ENCODE measurements at regions not wholly inside any gene's neighbourhood (a gene's known extent, or its start where the extent isn't known, plus 50 kb on each side); places are given as distances from the start of the nearest gene placed in this dataset.

DNA sequence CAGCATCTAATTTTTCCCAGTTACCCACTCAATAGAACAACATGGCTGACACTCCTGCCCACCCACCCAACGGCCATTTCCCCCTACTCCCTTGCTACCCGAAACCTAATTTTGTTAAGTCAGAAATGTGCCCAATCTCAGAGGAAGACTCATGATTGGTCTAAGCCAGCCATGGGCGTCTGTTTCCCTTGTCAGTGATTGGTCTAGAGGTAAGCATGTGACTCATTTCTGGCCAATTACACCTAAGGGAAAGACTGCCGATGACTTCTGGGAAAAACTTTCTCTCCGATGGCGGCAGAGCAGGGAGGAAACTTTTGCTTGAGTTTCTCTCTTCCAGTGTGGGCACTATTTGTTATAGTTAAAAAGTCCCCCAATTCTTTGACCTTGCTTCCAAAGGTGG is 72.9 kb downstream of the RPLP1 start:
- no peaks in the 10 kb centered on the region for H3K36me3 ChIP-seq (ENCODE audit: insufficient read depth, low read length)
- H3K9me3 ChIP-seq (ENCODE audit: low read length), result no peaks in the 10 kb centered on the region
- no peaks in the 10 kb centered on the region for H3K9me2 ChIP-seq (ENCODE audit: insufficient read depth, low read length)
- no peak overlapping the region for H2AFZ ChIP-seq (ENCODE audit: low read length)
- H3K79me2 ChIP-seq (ENCODE audit: insufficient read depth, low read depth, low read length), result no peaks in the 10 kb centered on the region
- POLR2A ChIA-PET, result no interaction called here
- DNase-seq (ENCODE audit: low spot score), result no peak
- CTCF ChIA-PET (ENCODE audit: unreplicated experiment), result no interaction called here
- TF ChIP-seq CTCF (conservative IDR thresholded peaks at IDR 0.05; ENCODE audit: low read length) (no peak), EZH2phosphoT487 (IDR thresholded peaks at IDR 0.05; ENCODE audit: borderline replicate concordance, low read depth, low read length) (no peak)
- no peaks in the 10 kb centered on the region for H3K4me1 ChIP-seq (ENCODE audit: insufficient read depth, low read length, poor library complexity, severe bottlenecking)
- intact Hi-C loops (cut with micrococcal nuclease; ENCODE audit: unreplicated experiment), result no loop called here
- H3K4me3 ChIP-seq (ENCODE audit: low read depth, low read length, poor library complexity, severe bottlenecking), result no peak overlapping the region
- BruUV-seq (replicated peaks), result no TSS peak
- no peaks in the 10 kb centered on the region for H4K20me1 ChIP-seq (ENCODE audit: insufficient read depth, low read length)
- no peak overlapping the region for H3K4me2 ChIP-seq (ENCODE audit: low read length)
- H3K27ac ChIP-seq (ENCODE audit: low read depth, low read length, poor library complexity, severe bottlenecking), result no peak overlapping the region

DNA sequence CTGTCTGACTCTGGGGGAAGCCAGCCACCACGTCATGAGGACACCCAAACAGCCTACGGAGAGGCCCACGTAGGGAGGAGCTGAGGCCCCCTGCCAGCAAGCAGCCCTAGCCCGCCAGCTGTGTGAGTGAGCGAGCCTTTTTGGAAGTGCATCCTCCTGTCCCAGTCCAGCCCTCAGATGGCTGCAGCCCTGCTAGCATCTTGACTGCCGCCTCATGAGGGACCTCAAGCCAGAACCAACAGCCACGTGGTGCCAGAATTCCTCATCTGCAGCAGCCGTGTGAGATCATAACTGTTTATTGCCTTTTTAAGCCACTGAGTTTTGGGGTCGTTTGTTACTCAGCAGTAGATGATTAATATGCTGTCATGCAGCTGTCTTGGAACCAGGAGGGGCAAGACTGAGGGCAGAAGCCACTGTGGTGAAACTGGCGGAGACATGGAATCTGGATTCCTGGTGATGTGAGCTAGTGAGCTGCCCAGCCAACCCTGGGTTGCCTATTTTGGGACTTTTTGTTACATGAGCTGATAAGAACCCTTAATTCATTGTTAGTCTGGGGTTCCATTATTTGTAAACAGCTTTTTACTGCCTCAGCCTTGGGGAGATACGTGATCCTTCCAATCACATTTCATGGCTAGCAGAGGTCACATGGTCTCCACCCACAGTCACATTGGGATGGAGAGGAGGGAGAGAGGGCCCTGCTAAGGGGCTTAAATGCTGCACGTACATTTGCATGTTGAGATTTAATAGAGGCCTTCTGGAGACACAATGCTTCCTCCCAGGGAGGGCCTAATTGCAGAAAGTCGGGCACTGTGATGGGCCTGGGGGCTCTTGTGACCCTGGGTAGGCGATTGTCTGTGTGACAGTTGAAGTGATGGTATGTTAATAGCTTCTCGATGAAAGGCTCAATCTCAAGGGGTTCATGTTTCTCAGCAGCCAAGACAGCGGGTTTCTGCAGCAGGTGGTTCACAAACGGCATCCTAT is 73.8 kb downstream of the RPLP1 start:
- intact Hi-C loops (cut with micrococcal nuclease; ENCODE audit: unreplicated experiment), result no loop called here
- ChIA-PET CTCF (ENCODE audit: unreplicated experiment) (no interaction called here), POLR2A (interaction anchor here (0.6 kb wide), 1 partner anchor 666 kb away, joined by 3 read pairs; no protein-coding TSS in a partner anchor)

More for the DNA sequence above, 73.8 kb downstream of the RPLP1 start:
- H4K20me1 ChIP-seq (ENCODE audit: insufficient read depth, low read length), result no peaks in the 10 kb centered on the region
- H3K79me2 ChIP-seq (ENCODE audit: insufficient read depth, low read depth, low read length), result no peaks in the 10 kb centered on the region
- no peaks in the 10 kb centered on the region for H3K9me2 ChIP-seq (ENCODE audit: insufficient read depth, low read length)
- no TSS peak for BruUV-seq (replicated peaks)
- no peaks in the 10 kb centered on the region for H3K9me3 ChIP-seq (ENCODE audit: low read length)
- H3K4me3 ChIP-seq (ENCODE audit: low read depth, low read length, poor library complexity, severe bottlenecking), result no peak overlapping the region
- H2AFZ ChIP-seq (ENCODE audit: low read length), result no peak overlapping the region
- TF ChIP-seq CTCF (conservative IDR thresholded peaks at IDR 0.05; ENCODE audit: low read length) (no peak), EZH2phosphoT487 (IDR thresholded peaks at IDR 0.05; ENCODE audit: borderline replicate concordance, low read depth, low read length) (no peak)
- H3K27ac ChIP-seq (ENCODE audit: low read depth, low read length, poor library complexity, severe bottlenecking), result no peak overlapping the region
- no peak for DNase-seq (ENCODE audit: low spot score)
- no peaks in the 10 kb centered on the region for H3K36me3 ChIP-seq (ENCODE audit: insufficient read depth, low read length)
- no peak overlapping the region for H3K4me2 ChIP-seq (ENCODE audit: low read length)
- H3K4me1 ChIP-seq (ENCODE audit: insufficient read depth, low read length, poor library complexity, severe bottlenecking), result no peaks in the 10 kb centered on the region
